ENCODE measurements at regions not wholly inside any gene's neighbourhood (a gene's known extent, or its start where the extent isn't known, plus 50 kb on each side); places are given as distances from the start of the nearest gene placed in this dataset.

DNA sequence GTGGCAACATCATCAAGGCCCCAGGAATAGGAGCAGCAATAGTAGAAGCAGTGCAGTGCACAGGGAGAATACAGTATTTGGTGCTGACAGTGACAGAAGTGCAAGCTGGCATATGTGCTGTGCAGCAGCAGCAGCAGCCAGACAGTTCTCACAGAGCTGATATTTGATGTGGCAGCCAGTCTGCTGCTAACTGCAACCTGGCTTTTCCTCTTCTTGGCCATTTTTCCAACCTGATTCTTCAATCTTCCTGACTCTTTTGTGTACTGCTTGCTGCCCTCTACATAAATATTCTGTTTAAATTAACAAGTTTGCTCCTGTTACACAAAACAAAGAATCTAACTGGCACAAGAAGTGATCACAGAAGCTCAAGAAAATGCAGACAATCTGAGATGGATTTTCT, 102.0 kb downstream of the CASP12 start:
- no peak for TF ChIP-seq CEBPB (IDR thresholded peaks at IDR 0.05)
- TF ChIP-seq, protein P1, sequence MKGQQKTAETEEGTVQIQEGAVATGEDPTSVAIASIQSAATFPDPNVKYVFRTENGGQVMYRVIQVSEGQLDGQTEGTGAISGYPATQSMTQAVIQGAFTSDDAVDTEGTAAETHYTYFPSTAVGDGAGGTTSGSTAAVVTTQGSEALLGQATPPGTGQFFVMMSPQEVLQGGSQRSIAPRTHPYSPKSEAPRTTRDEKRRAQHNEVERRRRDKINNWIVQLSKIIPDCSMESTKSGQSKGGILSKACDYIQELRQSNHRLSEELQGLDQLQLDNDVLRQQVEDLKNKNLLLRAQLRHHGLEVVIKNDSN (IDR thresholded peaks at IDR 0.05), result no peak
- TF ChIP-seq, protein P2, sequence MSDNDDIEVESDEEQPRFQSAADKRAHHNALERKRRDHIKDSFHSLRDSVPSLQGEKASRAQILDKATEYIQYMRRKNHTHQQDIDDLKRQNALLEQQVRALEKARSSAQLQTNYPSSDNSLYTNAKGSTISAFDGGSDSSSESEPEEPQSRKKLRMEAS (IDR thresholded peaks at IDR 0.05), result no peak
- TF ChIP-seq CREB1 (IDR thresholded peaks at IDR 0.05; ENCODE audit: low read depth), result no peak
- no peak for TF ChIP-seq TAF1 (IDR thresholded peaks at IDR 0.05; ENCODE audit: low read depth)
- no peak for TF ChIP-seq TCF12 (IDR thresholded peaks at IDR 0.05; ENCODE audit: low read depth)
- no peak for TF ChIP-seq EGR1 (IDR thresholded peaks at IDR 0.05)

DNA sequence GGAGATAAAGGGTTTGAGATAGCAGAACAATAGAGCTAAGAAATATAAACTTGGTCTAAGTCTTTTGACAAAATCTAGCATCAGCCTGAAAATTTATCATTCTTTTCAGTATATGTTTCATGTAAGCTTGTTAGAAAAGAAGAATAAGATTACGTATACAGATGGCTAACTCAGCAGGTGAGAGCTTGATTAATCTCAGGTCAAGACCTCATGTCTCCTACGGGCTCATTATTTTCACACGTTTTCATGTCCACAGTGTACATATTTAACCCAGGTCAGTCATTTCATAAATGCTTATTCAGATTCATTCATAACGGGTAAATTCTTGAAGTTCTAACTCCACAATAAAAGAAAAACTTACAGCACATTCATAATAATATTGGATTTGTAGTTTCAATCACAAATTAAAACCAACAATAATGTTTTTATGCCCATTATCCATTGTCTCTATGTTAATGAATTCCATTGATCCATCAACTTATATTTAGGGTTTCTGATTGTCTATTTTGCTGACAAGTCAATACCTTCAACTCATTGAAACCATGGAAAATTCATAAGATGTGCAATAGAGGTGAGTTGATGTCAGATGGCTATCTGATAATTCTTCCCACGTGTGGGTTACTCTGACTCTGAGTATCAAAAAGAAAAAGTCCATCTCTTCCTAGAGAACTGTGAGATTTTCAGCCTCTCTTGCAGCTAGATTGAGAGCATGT, 102.6 kb downstream of the CASP12 start:
- TF ChIP-seq CREB1 (IDR thresholded peaks at IDR 0.05; ENCODE audit: low read depth) (no peak), TCF12 (IDR thresholded peaks at IDR 0.05; ENCODE audit: low read depth) (no peak), ZBTB7A (IDR thresholded peaks at IDR 0.05; ENCODE audit: low read depth) (no peak), EP300 (IDR thresholded peaks at IDR 0.05; ENCODE audit: borderline replicate concordance) (no peak), YY1 (IDR thresholded peaks at IDR 0.05; ENCODE audit: low read depth) (no peak), NFIC (IDR thresholded peaks at IDR 0.05) (no peak), EGR1 (IDR thresholded peaks at IDR 0.05) (no peak), TEAD4 (IDR thresholded peaks at IDR 0.05) (no peak), CEBPB (IDR thresholded peaks at IDR 0.05) (no peak), RAD21 (IDR thresholded peaks at IDR 0.05; ENCODE audit: low read depth) (no peak), TAF1 (IDR thresholded peaks at IDR 0.05; ENCODE audit: low read depth) (no peak), FOXM1 (IDR thresholded peaks at IDR 0.05; ENCODE audit: borderline replicate concordance, low read depth) (no peak)
- TF ChIP-seq, protein P3, sequence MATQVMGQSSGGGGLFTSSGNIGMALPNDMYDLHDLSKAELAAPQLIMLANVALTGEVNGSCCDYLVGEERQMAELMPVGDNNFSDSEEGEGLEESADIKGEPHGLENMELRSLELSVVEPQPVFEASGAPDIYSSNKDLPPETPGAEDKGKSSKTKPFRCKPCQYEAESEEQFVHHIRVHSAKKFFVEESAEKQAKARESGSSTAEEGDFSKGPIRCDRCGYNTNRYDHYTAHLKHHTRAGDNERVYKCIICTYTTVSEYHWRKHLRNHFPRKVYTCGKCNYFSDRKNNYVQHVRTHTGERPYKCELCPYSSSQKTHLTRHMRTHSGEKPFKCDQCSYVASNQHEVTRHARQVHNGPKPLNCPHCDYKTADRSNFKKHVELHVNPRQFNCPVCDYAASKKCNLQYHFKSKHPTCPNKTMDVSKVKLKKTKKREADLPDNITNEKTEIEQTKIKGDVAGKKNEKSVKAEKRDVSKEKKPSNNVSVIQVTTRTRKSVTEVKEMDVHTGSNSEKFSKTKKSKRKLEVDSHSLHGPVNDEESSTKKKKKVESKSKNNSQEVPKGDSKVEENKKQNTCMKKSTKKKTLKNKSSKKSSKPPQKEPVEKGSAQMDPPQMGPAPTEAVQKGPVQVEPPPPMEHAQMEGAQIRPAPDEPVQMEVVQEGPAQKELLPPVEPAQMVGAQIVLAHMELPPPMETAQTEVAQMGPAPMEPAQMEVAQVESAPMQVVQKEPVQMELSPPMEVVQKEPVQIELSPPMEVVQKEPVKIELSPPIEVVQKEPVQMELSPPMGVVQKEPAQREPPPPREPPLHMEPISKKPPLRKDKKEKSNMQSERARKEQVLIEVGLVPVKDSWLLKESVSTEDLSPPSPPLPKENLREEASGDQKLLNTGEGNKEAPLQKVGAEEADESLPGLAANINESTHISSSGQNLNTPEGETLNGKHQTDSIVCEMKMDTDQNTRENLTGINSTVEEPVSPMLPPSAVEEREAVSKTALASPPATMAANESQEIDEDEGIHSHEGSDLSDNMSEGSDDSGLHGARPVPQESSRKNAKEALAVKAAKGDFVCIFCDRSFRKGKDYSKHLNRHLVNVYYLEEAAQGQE (IDR thresholded peaks at IDR 0.05; ENCODE audit: low read depth), result no peak
- TF ChIP-seq, protein P2 (IDR thresholded peaks at IDR 0.05), result no peak
- TF ChIP-seq, protein P1 (IDR thresholded peaks at IDR 0.05), result no peak

DNA sequence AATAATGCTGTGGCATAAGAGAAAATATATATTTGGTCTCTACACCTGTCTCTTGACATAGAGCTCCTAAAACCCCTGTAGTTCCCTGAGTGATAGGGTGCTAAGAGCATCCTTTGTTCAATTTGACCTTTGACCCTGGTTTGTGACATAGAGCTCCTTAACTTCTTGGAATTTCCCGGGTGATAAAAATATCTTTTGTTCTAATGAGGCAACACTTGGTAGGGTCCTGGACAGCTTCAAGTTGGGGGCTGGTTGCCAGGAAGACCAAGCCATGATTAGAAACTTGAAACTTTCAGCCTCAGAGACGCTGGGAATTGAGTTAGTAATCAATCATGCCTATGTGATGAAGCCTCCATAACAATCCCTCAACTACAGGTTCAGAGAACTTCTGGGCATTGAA, 105.4 kb downstream of the CASP12 start:
- TF ChIP-seq EP300 (IDR thresholded peaks at IDR 0.05; ENCODE audit: borderline replicate concordance), result no peak
- TF ChIP-seq, protein P1 (IDR thresholded peaks at IDR 0.05), result no peak
- no peak for TF ChIP-seq EGR1 (IDR thresholded peaks at IDR 0.05)
- no peak for TF ChIP-seq RAD21 (IDR thresholded peaks at IDR 0.05; ENCODE audit: low read depth)
- no peak for TF ChIP-seq ZBTB7A (IDR thresholded peaks at IDR 0.05; ENCODE audit: low read depth)
- TF ChIP-seq, protein P2 (IDR thresholded peaks at IDR 0.05), result no peak
- no peak for TF ChIP-seq NFIC (IDR thresholded peaks at IDR 0.05)
- no peak for TF ChIP-seq CEBPB (IDR thresholded peaks at IDR 0.05)
- TF ChIP-seq CREB1 (IDR thresholded peaks at IDR 0.05; ENCODE audit: low read depth), result no peak
- no peak for TF ChIP-seq TEAD4 (IDR thresholded peaks at IDR 0.05)
- TF ChIP-seq FOXM1 (IDR thresholded peaks at IDR 0.05; ENCODE audit: borderline replicate concordance, low read depth), result no peak
- no peak for TF ChIP-seq YY1 (IDR thresholded peaks at IDR 0.05; ENCODE audit: low read depth)
- TF ChIP-seq, protein P3 (IDR thresholded peaks at IDR 0.05; ENCODE audit: low read depth), result no peak
- no peak for TF ChIP-seq TCF12 (IDR thresholded peaks at IDR 0.05; ENCODE audit: low read depth)
- TF ChIP-seq TAF1 (IDR thresholded peaks at IDR 0.05; ENCODE audit: low read depth), result no peak

DNA sequence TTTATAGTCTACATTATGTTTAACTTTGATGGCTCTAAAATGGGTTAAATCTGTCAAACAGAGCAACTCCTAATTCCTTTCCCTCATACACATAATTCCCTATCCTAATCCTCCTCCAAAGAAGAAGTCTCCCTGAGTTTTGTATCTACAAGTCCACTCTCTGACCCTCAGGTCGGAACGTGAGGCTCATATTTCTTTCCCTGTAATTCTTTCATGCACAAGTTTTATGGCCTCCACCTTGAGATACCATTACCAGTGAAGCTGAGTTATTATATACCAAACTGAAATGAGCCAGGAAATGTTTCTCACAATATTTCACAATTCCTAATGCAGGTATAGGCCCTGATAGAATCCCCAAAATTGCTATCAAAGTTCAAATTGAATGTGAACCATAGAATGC, 106.4 kb downstream of the CASP12 start:
- TF ChIP-seq CREB1 (IDR thresholded peaks at IDR 0.05; ENCODE audit: low read depth), result no peak
- no peak for TF ChIP-seq TCF12 (IDR thresholded peaks at IDR 0.05; ENCODE audit: low read depth)
- TF ChIP-seq YY1 (IDR thresholded peaks at IDR 0.05; ENCODE audit: low read depth), result no peak

DNA sequence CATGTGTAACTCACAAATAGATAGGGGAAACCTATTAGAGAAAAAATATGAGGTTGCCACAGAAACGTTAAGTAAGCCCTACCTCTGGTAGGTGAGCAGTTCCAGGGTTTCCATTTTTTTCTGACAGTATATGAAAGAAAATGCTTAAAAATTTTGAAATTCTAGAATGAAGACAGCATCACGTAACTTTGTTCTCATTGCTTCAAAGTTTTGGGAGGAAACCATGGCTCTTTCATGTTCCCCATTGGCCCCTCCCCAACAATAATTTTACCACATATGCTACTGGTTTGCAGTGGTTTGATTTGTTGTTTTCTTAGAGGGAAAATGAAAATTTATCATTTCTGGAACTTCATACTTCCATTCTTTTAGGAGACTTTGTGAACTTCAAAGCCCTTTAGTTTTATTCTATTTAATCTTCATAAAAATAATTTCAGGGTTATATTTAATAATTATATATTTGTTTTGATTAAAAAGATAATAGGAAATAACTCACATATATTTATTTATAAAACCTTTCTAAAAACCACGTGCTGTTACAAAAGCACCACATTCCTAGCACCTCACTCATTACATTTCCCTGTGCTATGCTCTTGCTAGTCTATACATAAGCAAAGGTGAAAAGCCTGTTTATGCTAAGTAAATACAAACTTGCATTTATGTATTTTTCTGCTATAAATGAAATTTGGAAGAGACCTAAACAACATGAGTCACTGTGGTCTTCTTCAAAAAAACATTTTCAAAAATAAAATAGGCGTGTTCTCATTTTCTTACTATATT, 113.4 kb downstream of the CASP12 start:
- TF ChIP-seq YY1 (IDR thresholded peaks at IDR 0.05; ENCODE audit: low read depth) (no peak), TAF1 (IDR thresholded peaks at IDR 0.05; ENCODE audit: low read depth) (no peak), EP300 (IDR thresholded peaks at IDR 0.05; ENCODE audit: borderline replicate concordance) (no peak), NFIC (IDR thresholded peaks at IDR 0.05) (no peak), EGR1 (IDR thresholded peaks at IDR 0.05) (no peak), ZBTB7A (IDR thresholded peaks at IDR 0.05; ENCODE audit: low read depth) (no peak), RAD21 (IDR thresholded peaks at IDR 0.05; ENCODE audit: low read depth) (no peak), CEBPB (IDR thresholded peaks at IDR 0.05) (no peak), CREB1 (IDR thresholded peaks at IDR 0.05; ENCODE audit: low read depth) (no peak), TCF12 (IDR thresholded peaks at IDR 0.05; ENCODE audit: low read depth) (no peak)
- TF ChIP-seq, protein P2 (IDR thresholded peaks at IDR 0.05), result no peak
- TF ChIP-seq, protein P3 (IDR thresholded peaks at IDR 0.05; ENCODE audit: low read depth), result no peak
